HUDEP-2 (cell line): ENCODE measurements at regions not wholly inside any gene's neighbourhood (a gene's known extent, or its start where the extent isn't known, plus 50 kb on each side); places are given as distances from the start of the nearest gene placed in this dataset.

Experiments
- DNase-seq, 76 experiments: peaks; one replicate each; lab custom pipeline; 2025; ENCODE audit not compliant: unreplicated experiment in 76 of 76; lab: John Stamatoyannopoulos, UW

DNA sequence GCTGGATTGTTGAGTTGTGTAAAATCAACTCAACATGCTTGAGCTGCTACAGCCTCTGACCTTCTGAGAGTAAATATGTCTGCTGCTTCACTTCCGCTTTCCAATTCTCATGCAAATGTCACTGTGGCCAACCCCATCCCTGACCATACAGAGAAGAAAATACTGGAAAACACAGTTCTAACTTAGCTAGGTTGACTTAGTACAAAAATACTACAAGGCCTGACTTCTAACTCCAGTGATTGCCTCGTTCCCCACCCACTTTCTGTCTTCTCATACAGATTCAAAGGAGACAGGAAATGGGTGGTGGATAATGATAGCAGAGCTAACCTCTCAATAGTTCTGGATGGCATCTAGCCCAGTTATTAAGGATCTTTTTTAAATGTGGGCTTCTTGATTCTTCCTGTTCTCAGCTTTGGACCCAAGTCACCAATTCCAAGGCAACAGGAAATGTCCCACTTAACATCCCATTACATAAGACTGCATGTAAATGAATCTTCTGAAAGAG lies 226.6 kb upstream of the SLC24A2 start:
- no peak for DNase-seq

DNA sequence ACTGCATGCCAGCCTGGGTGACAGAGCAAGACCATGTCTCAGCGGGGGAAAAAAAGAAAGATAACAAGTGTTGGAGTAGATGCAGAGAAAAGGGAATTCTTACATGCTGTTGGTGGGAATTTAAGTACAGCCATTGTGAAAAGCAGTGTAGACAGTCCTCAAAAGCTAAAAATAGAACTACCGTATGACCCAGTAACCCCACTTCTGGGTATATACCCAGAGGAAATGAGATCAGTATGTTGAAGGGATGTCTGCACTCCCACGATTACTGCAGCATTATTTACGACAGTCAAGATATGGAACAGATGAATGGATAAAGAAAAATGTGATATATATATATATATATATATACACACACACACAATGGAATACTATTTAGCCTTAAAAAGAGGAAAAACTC lies 225.3 kb upstream of the SLC24A2 start:
- DNase-seq = no peak

DNA sequence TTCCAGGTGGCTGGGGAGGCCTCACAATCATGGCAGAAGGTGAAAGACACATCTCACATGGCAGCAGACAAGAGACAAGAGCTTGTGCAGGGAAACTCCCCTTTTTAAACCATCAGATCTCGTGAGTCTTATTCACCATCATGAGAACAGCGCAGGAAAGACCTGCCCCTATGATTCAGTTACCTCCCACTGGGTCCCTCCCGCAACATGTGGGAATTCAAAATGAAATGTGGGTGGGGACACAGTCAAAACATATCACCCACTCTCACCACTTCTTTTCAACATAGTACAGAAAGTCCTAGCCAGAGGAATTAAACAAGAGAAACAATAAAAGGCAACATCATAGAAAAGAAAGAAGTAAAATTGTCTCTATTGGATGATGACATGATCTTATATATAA lies 223.4 kb upstream of the SLC24A2 start:
- no peak for DNase-seq

DNA sequence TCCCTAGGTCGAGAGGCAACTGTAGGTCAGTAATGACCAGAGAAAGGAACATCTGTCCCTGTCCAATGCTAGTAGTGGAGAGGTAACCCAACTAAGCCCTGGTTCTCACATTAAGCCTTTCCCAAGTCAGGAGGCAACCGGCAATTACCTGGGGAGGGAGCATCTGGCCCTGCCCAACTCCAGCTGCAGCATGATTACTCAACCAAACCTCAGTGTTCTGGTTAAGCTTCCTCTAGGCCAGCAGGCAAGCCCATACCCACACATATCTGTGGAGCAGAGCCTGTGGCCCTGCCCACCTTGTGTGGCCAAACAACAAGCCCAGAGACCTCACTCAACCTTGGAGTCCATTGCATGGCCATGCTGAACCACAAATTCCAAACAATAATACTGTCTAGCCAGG lies 220.8 kb upstream of the SLC24A2 start:
- DNase-seq = no peak

DNA sequence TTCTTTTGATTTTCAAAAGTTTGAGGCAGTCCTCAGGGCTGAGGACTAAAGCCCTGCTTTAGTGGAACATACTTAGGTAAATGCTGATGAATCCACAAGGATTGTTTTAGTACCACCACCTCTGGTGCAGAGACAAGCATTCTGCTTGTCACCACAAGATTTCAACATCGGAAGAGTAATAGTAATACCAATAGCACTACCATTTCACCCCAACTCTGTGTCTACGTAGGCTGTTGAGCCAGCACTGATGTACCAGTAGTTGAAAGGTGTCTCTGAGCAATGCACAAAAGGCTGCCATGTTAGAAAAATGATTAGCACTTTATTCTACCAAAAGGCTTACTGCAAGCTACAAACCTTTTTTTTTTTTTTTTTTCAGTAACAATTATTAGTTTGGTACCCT lies 213.2 kb upstream of the SLC24A2 start:
- no peak for DNase-seq

DNA sequence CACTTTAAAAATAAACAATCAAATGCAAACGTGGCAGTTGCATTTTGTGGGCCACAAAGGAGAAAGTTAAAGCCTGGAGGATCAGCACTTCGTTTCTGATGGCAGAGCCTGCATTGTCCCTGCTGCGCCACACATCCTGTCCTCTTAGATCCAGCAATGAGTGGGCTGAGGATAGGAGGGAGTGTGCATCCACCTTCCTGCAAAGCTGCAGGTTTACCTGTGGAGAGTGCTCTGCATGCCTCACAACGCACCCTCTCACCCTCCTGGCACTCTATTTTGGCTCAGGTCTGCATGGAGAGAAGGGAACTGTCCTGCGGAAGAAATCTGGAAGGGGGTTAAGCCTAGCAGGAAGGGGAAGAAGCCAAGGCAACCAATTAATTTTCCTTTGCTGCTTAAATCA lies 212.2 kb upstream of the SLC24A2 start:
- DNase-seq = no peak

DNA sequence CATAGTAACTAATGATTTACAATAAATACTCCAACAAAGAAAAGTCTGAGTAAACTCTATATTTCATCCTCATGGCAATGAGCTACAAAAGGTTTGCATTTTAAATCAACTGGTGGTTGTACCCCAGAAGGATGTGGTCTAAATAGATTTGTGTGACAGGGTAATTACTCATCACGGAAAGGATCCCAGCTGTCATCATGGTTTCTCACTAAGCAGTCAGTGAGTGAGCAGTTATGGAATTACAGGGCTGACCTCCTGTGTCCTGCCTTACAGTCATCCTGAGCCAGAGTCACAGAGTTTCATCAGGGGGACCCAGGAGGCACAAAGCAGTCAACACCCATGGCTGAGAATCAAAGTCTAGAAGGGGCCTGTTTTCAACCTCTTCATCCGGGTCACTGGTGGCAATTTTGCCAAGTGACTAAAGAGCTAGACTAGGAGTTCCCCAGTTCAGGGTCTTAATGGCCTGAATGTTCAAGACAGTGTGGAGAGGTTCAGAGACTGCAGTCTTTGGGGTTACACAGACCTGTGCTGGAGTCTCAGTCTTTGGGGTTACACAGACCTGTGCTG lies 210.7 kb upstream of the SLC24A2 start:
- no peak for DNase-seq

DNA sequence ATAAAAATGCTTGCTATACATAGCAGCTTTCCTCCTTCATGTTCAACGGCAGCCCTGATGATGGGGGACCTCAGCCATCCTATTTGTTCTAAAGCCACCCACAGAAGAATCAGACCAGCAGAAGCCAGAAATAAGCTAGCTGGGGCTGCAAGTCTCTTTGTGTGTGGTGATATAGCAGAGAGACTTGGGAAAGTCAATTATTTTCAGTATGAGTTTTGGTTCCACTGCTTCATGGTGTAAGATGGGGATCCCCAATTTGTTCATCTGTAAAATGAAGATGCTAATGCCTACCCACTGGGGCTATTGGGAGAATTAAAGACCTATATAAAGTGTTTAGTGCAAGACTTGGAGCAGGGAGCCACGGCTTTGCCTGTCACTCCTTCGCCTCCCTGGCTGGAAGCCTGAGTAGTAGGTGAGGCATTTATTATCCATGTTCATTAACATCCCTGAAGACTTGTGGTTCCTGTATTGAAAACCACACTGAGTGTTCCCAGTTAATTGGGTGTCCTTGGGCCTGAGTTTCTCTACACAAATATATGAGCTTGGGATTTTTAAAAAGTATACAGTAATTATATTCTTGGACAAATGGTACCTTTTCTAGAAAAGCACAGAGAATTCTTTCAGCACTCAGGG lies 210.1 kb upstream of the SLC24A2 start:
- DNase-seq = no peak

DNA sequence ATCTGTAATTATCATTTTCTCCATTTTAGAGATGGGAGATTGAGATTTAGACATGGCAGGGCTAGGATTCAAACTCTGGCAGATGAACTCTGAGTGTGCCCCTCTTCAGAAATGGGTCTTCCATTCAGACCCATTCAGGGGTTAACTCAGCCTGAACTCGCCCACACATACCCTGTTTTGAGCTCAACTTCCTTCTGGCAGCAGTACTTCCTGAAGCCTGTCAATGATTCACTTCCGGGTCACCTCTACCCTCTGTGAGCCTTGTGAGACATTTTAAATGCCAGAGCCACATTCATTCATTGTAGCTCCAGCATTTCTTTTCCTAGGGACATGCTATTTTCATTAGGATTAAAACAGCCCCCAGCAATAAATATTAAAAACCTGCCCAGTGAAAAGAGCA lies 209.3 kb upstream of the SLC24A2 start:
- no peak for DNase-seq

DNA sequence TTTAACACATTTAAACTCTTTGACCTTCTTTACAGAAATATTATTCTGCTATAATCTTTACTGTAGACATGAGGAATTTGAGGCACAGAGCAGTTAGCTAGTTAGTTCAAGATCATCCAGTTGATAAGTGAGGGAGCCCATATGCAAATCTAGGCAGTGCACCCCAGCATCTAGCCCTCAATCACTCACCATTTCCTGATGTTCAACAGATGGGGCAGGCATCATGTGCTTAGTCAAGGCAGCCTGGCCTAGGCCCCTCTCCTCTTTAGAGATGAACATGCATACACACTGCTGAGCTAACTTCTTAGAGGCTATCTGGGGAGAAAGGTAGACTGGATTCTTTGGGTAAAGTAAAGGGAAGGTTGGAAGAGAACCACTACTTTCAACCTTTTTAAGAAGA lies 206.8 kb upstream of the SLC24A2 start:
- DNase-seq = no peak

DNA sequence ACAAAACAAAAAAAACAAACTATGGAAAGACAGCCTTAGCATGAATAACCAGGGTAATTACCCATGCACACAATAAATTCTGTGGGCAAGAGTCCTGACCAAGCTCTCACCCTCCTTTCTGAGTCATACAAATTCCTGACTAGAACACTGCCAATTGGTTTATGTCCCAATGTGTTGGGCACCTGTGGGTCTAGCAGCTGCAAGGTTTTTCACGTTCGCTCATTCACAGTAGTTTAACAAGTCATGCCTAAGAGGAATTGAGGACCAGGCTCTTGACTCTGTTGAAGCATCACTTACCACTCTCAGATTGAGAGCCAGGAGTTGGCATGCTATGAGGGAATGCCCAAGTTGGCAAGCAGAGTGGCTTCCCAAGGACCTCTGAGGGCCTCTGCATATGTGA lies 205.5 kb upstream of the SLC24A2 start:
- DNase-seq = no peak

DNA sequence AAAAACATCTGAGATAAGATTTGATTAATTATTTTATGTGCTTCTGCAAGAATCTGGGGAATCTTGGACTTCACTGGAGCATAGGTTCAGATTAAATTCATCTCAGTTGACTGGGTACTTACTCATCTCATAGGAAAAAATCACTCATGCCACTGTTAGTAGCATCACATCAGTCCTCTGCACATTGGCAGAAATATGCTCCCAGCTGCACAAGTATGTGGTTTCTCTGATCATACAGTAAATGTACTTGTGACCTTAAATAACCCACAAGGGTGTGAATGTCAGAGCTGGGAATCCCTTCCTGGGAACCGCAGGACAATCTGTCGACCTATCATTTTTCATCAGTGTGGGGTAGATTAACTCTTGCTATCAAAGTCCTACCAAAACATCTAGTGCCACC lies 203.7 kb upstream of the SLC24A2 start:
- DNase-seq = no peak

DNA sequence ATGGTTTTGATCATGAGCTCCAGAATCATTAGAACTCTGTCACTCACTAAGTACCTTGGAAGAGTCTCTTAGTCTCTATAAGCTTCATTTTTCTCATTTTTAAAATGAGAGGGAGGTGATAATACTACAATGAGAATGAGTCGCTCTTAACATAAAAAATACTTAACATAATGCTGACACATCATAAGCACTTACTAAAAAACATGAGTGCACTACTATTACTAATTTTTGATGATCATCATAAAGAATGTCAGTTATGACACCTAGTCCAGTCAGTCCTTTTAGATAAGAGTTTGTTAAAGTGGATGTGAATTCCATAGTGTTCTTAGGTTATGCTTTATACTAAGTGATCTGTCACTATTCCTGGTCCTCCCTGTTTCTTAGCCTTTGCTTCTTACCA lies 200.4 kb upstream of the SLC24A2 start:
- DNase-seq = no peak

DNA sequence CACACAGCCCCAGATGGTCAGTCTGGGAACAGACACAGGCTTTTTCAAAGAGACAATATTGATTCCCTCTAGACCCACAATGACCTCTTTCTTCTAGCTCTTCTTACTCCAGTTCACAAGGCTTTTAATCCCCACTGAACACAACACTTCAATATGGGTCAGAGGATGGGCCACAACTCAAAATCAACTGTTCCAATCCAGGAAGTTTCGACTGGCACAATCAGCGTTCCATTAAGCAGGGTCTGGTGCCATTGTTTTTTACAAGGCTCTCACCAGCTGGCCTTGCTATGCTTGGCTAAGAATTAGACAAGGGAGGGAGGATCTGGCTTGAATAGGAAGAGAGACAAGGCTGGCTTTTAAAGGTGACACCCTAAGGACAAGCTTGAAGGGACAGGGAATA lies 199.4 kb upstream of the SLC24A2 start:
- no peak for DNase-seq

DNA sequence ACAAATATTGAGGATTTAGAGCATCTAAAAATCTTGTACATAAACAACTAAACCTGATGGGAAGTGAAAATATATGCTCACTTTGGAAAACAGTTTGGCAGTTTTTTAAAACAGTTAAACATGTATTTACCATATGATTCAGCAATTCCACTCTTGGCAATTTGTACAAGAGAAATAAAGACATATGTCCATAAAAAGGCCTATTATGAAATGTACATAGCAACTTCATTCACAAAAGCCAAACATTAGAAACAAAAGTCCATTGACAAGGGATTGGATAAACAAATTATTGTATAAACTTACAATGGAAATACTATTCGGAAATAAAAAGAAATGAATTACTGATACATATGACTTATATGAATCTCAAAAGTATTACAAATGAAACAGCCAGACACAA lies 196.2 kb upstream of the SLC24A2 start:
- no peak for DNase-seq

DNA sequence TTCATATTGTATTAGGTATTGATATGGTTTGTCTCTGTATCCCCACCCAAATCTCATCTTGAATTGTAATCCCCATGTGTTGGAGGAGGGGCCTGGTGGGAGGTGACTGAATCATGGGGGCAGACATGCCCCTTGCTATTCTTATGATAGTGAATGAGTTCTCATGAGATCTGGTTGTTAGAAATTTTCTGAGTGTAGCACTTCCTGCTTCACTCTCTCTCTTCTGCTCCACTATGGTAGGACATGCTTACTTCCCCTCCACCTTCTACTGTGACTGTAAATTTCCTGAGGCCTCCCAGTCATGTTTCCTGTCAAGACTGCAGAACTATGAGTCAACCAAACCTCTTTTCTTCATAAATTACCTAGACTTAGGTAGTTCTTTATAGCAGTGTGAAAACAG lies 187.4 kb upstream of the SLC24A2 start:
- DNase-seq = no peak

DNA sequence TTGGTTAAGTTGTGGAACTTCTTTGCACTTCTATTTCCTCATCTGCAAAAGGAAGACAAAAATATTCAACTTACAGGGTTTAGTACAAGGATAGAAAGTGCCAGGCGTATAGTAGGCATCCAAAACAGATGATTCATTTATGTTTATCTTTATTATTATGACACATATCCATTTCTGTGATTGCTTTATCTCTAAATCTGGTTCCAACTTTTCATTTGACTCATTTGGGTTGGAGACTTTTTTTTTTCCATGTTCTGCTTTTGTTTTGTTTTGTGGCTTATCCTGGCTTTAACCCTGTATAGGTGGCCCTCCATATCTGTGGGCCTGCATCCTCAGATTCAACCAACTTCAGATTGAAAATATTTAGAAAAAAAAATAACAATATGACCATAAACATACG lies 186.7 kb upstream of the SLC24A2 start:
- no peak for DNase-seq

DNA sequence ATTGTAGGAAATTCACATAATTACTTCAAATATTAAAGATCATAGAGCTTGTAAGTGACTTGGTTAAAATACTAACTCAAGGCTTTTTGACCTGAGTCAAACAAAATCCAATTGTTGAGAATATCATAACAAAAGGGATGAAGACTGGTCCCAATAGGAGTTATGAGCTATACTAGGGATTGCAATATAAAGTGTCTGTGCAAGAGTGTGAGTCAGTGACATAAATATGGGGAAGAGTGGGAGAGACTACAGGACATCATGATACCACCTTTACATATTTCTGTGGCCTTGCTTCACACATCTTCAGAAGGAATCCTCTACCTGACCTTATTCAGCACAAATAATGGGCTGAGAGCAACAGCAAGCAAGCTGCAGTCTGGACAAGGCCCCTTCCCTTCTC lies 180.9 kb upstream of the SLC24A2 start:
- no peak for DNase-seq

DNA sequence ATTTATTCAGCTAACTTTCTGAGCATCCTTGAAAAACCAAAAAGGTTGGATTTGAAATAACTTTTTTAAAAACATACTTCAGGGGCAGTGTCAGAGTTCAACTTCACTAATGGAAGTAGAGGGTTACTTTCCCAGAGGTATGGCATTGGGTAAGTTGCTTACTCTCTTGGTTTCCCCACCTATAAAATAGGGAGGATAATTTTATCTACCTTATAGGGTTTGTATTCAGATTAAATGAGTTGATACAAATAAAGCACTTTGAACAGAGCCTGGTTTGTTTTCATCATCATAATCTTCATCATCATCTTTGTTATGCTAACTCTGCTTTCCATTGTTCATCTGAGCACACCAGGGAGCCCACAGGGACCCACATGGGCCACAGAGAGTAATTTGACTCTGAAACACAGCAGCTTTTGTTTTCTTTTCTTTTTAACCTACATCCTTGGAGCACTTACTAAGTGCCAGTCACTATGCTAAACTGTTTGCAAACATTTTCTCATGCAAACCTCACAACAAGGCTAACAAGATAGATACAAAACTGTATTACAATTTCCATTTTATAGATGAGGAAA lies 179.1 kb upstream of the SLC24A2 start:
- no peak for DNase-seq

DNA sequence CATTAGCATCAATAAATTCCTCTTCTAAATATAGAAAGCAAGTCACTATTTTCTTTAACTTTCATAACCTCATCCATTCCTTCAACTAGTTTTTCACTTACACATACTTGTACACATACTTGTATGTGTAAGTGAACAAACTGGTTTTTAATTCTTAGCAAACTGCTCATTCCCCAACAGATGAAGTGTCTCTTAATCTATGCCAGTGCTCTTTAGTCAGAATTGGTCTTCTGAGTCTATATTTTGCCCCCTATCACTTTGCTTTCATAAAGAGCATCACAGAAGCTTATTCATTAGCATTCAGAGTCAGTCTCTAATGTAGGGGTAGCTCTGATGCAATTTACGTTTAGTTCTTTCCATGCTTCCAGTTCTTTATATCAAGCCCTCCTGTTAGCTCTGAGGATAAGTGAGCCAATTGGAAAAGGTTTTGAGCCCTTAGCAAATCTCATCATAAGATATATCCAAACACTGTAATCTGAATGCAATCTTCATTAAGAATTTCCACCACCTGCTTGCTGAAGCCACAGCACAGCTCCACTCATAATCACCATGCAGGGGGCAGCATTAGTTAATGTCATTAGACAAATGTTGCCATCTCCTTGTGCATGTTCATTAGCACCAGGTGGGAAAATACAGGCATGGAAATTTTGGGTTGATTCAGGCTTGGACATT lies 178.5 kb upstream of the SLC24A2 start:
- no peak for DNase-seq

DNA sequence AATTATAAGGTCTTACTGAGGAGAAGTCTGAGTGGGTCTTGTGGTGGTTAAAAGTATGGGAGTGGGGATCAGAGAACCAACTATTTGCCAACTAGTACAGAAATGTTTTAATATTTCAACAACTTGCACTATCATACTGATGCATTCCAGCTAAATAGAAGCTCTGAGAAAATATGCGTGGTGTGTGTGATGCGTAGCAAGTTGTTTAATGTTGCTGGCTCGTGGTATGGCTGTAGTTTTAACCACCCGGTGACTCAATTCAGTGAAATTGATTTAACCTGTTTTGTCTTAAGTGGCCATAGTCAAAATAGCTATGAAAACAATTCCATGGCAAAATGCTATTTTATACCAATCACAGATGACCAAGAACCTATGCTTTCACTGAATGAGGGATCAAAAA lies 176.5 kb upstream of the SLC24A2 start:
- DNase-seq = no peak

DNA sequence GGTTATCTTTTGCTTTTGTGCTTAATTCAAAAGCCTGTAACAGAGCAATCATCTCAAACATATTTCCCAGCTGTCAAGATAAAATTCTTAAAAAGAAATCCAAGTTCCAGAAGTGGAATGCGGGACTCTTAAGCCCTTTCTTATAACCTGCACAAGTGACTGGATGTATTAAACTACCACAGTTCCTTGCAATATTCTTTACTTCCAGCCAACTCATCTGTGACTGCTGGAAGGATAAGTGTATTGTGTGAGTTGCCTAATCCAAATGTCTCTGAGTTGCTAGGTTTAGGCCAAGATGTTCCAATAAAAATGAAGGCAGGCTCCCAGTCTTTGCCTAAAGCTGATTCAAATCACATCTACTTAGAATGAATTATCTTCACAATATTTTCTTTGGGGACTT lies 159.2 kb upstream of the SLC24A2 start:
- no peak for DNase-seq
